ENCODE measurements at regions not wholly inside any gene's neighbourhood (a gene's known extent, or its start where the extent isn't known, plus 50 kb on each side); places are given as distances from the start of the nearest gene placed in this dataset.
"Not testable (repeated sequence)": the region's sequence is repeated elsewhere in the genome, so short reads cannot be mapped to it uniquely, and the experiment has no call there.

GRCh38 chr2:122758967-122759366 is 1003.5 kb downstream of the TSN start:
- no peak for DNase-seq (ENCODE audit: low read depth)

- no peak for DNase-seq (ENCODE audit: low read depth)
Observed at GRCh38 chr2:122764014-122764413, 1008.6 kb downstream of the TSN start.

- no peak for DNase-seq (ENCODE audit: low read depth)
Observed at GRCh38 chr2:122780251-122780650, 1024.8 kb downstream of the TSN start.

- DNase-seq (ENCODE audit: low read depth) = no peak
Observed at GRCh38 chr2:122794100-122794499, 1038.6 kb downstream of the TSN start.

- no peak for DNase-seq (ENCODE audit: low read depth)
Observed at GRCh38 chr2:122795763-122796162, 1040.3 kb downstream of the TSN start.

GRCh38 chr2:122799391-122799790 is 1043.9 kb downstream of the TSN start:
- DNase-seq (ENCODE audit: low read depth) = no peak

GRCh38 chr2:122800781-122801180 is 1045.3 kb downstream of the TSN start:
- DNase-seq (ENCODE audit: low read depth) = no peak

GRCh38 chr2:122804494-122804893 is 1049.0 kb downstream of the TSN start:
- DNase-seq (ENCODE audit: low read depth) = peak; percentile 12

- DNase-seq (ENCODE audit: low read depth) = no peak
Observed at GRCh38 chr2:122805346-122805745, 1049.9 kb downstream of the TSN start.

- no peak for DNase-seq (ENCODE audit: low read depth)
Observed at GRCh38 chr2:122808286-122808969, 1053.0 kb downstream of the TSN start.

GRCh38 chr2:122812214-122812613 is 1056.8 kb downstream of the TSN start:
- DNase-seq (ENCODE audit: low read depth) = not testable (repeated sequence)

- DNase-seq (ENCODE audit: low read depth) = no peak
Observed at GRCh38 chr2:122815120-122815519, 1059.7 kb downstream of the TSN start.

GRCh38 chr2:122816803-122817202 is 1061.4 kb downstream of the TSN start:
- DNase-seq (ENCODE audit: low read depth) = no peak

GRCh38 chr2:122822319-122822718 is 1066.9 kb downstream of the TSN start:
- no peak for DNase-seq (ENCODE audit: low read depth)

GRCh38 chr2:122830157-122830556 is 1074.7 kb downstream of the TSN start:
- DNase-seq (ENCODE audit: low read depth) = no peak

GRCh38 chr2:122831649-122832048 is 1076.2 kb downstream of the TSN start:
- peak; percentile 1 for DNase-seq (ENCODE audit: low read depth)

- no peak for DNase-seq (ENCODE audit: low read depth)
Observed at GRCh38 chr2:122843503-122843902, 1088.1 kb downstream of the TSN start.

- no peak for DNase-seq (ENCODE audit: low read depth)
Observed at GRCh38 chr2:122851161-122851560, 1095.7 kb downstream of the TSN start.

- DNase-seq (ENCODE audit: low read depth) = no peak
Observed at GRCh38 chr2:122851972-122852531, 1096.6 kb downstream of the TSN start.

- DNase-seq (ENCODE audit: low read depth) = no peak
Observed at GRCh38 chr2:122856696-122857095, 1101.2 kb downstream of the TSN start.

- DNase-seq (ENCODE audit: low read depth) = no peak
Observed at GRCh38 chr2:122858075-122858702, 1102.7 kb downstream of the TSN start.

- no peak for DNase-seq (ENCODE audit: low read depth)
Observed at GRCh38 chr2:122858813-122859212, 1103.4 kb downstream of the TSN start.

- no peak for DNase-seq (ENCODE audit: low read depth)
Observed at GRCh38 chr2:122859260-122859659, 1103.8 kb downstream of the TSN start.

Data from M059J (cell line).